Heart left ventricle (tissue), 16 donors: ENCODE measurements at regions not wholly inside any gene's neighbourhood (a gene's known extent, or its start where the extent isn't known, plus 50 kb on each side); places are given as distances from the start of the nearest gene placed in this dataset.

Experiments
- ATAC-seq, 4 donors: fragments of 200-7000 bp; cut with Tn5 transposase; one replicate each; pipeline ENCODE4 v1.9.1; 2020 to 2022; ENCODE audit warnings: moderate library complexity in 4 of 4, mild to moderate bottlenecking in 3 of 4, moderate number of reproducible peaks in 1 of 4
- DNase-seq, 5 donors: peaks; one replicate each; pipeline ENCODE4 v3.0.0-alpha.2; 2020
- H3K27ac ChIP-seq, 12 donors: fragments of 200-600 bp; sonication (generic) in 4 of 12; one replicate each; pipeline versions ENCODE4 v1.5.0 to v1.8.0; 2016 to 2022; ENCODE audit warnings: mild to moderate bottlenecking in 2 of 12
- H3K27me3 ChIP-seq, 9 donors: fragments of 200-600 bp; sonication (generic) in 2 of 9; one replicate each; pipeline versions ENCODE4 v1.5.1 to v1.8.0; 2016 to 2022; ENCODE audit warnings: mild to moderate bottlenecking in 3 of 9
- H3K36me3 ChIP-seq, 9 donors: fragments of 200-600 bp; sonication (generic) in 2 of 9; one replicate each; pipeline versions ENCODE4 v1.5.0 to v1.8.0; 2018 to 2022; ENCODE audit warnings: mild to moderate bottlenecking in 2 of 9
- H3K4me1 ChIP-seq, 12 donors: fragments of 200-600 bp; sonication (generic) in 4 of 12; one replicate each; pipeline versions ENCODE4 v1.5.0 to v1.8.0; 2016 to 2022; ENCODE audit warnings: mild to moderate bottlenecking in 3 of 12
- H3K4me3 ChIP-seq, 12 donors: fragments of 200-600 bp; sonication (generic) in 4 of 12; one replicate each; pipeline versions ENCODE4 v1.5.0 to v1.8.0; 2017 to 2022; ENCODE audit warnings: mild to moderate bottlenecking in 9 of 12, moderate library complexity in 4 of 12
- H3K9me3 ChIP-seq, 12 donors: fragments of 200-600 bp; sonication (generic) in 4 of 12; one replicate each; pipeline versions ENCODE4 v1.5.0 to v1.8.0; 2016 to 2022; ENCODE audit warnings: mild to moderate bottlenecking in 1 of 12
- POLR2A ChIP-seq, 2 donors: fragments of 450-650 bp; IDR thresholded peaks; one replicate each; pipeline ENCODE4 v1.6.1; 2017; ENCODE audit warnings: antibody characterized with exemption in 2 of 2, mild to moderate bottlenecking in 2 of 2, moderate library complexity in 2 of 2
- WGBS, 4 donors: extraction: QIAGEN DNeasy Blood & Tissue Kit in 2 of 4; methylation state at CpG; one replicate each; pipeline versions ENCODE4 v1.1.5 to v1.1.7; 2013 to 2018; 5-methylcytosine and 5-hydroxymethylcytosine counted together
- intact Hi-C, 10 donors: fragments of 100-400 bp; cut with DNase I; formaldehyde crosslinking; loops; one replicate each; pipeline versions ENCODE4 v1.11.1 to v1.14.2; 2022
- TF ChIP-seq, protein P1 (sequence below), 12 donors: fragments of 200-600 bp; sonication (generic) in 4 of 12; IDR thresholded peaks; one replicate each; pipeline versions ENCODE4 v1.5.0 to v1.8.0; 2018 to 2022; ENCODE audit warnings: antibody characterized with exemption in 12 of 12, mild to moderate bottlenecking in 5 of 12
- donor health status: ischemic (EF 13 %, LVEDD 7.1; RV severe dilation, severe dysfunction).
- donor health status: healthy with polysubstance abuse.
- donor health status: DM: no; HTN: yes; CAD: no.
- donor health status: DM: no; HTN: no; CAD: no.
- donor health status: ischemic (EF 25% LVEDD 6.9; RV normal size, moderate dysfunction).
- donor health status: ischemic (EF 25% LVEDD 5.7; RV mildly dilated, moderate dysfunction).
- donor health status: healthy.
- donor health status: DM: yes; HTN: yes; CAD: no.
- donor health status: ischemic (EF 35%, LVEDD 5.7; RV mildly dilated, moderate dysfunction).
- donor health status: nonischemic (EF 11% LVEDD 7.7; RV severe dilation, severe dysfunction).
- donor health status: DM: yes; HTN: yes; CAD: no.
- donor health status: PGD.
- donor health status: ischemic (EF 29% LVEDD 5.4; RV normal size, mild dysfunction).
- donor health status: nonischemic (EF 23%, LVEDD 6.1; RV moderate dilation, normal function).

DNA sequence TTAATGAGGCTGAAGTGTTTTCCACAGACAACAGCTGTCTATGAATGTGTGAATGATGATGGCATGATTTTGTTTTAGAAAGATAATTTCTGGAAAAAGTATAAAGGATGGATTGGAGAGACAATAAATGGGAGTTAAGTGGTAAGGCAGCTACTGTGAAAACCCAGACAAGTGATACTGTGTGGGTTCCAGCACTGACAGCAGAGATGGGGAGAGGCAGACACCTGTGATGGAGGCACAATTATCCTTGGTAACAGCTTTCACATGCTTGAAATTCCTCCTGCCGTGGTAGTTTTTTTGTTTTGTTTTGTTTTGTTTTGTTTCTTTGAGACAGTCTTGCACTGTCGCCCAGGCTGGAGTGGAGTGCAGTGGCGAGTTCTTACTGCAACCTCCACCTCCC is 189.3 kb downstream of the DEPDC1B start:
- no peak for ATAC-seq
- Histone ChIP-seq H3K36me3 (no peaks in the 10 kb centered on the region), H3K9me3 (peaks cover 0 to 6% (median 0%) of the 10 kb centered on the region in 12 donors), H3K4me1 (peaks cover 0 to 13% (median 0%) of the 10 kb centered on the region in 12 donors), H3K27me3 (no peaks in the 10 kb centered on the region), H3K4me3 (no peak overlapping the region), H3K27ac (no peak overlapping the region)
- intact Hi-C loops = no loop called here
- DNase-seq = no peak
- TF ChIP-seq, protein P1, sequence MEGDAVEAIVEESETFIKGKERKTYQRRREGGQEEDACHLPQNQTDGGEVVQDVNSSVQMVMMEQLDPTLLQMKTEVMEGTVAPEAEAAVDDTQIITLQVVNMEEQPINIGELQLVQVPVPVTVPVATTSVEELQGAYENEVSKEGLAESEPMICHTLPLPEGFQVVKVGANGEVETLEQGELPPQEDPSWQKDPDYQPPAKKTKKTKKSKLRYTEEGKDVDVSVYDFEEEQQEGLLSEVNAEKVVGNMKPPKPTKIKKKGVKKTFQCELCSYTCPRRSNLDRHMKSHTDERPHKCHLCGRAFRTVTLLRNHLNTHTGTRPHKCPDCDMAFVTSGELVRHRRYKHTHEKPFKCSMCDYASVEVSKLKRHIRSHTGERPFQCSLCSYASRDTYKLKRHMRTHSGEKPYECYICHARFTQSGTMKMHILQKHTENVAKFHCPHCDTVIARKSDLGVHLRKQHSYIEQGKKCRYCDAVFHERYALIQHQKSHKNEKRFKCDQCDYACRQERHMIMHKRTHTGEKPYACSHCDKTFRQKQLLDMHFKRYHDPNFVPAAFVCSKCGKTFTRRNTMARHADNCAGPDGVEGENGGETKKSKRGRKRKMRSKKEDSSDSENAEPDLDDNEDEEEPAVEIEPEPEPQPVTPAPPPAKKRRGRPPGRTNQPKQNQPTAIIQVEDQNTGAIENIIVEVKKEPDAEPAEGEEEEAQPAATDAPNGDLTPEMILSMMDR (IDR thresholded peaks at IDR 0.05) = no peak
- no peak for TF ChIP-seq POLR2A (IDR thresholded peaks at IDR 0.05)
- 57 to 81% (median 75%) methylated on average over 3 of the region's 3 CpGs for WGBS, 4 donors

DNA sequence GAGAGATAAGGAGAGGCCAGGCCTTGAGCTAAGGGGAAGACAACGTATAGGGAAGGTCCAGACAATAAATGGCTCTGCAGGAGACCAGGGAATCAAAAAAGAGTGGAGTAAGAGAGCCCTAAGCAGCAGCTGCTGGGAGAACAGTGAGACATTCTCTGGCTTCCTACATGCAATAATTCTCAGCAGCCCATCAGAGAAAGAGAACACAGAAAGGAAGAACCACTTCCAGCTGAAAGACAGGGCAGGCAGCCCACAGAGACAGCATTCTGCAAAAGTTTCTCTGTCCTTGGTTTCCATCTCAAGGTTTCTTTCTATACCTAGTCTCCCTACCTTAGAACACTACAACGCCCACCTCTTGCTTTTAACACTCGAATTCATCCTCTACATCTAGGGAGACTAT is 189.9 kb downstream of the DEPDC1B start:
- no peak for TF ChIP-seq POLR2A (IDR thresholded peaks at IDR 0.05)
- TF ChIP-seq, protein P1 (IDR thresholded peaks at IDR 0.05) = no peak
- no peaks in the 10 kb centered on the region for H3K27me3 ChIP-seq
- DNase-seq (no peak), ATAC-seq (no peak)
- intact Hi-C loops = no loop called here
- H3K4me1 ChIP-seq = peaks cover 0 to 13% (median 0%) of the 10 kb centered on the region in 12 donors
- WGBS, 4 donors = 64 to 74% (median 72%) methylated on average over 3 of the region's 3 CpGs
- peaks cover 0 to 6% (median 0%) of the 10 kb centered on the region in 12 donors for H3K9me3 ChIP-seq
- H3K36me3 ChIP-seq = no peaks in the 10 kb centered on the region
- peak overlapping the region in 1 of 12 donors; percentile 52 for H3K27ac ChIP-seq
- H3K4me3 ChIP-seq = no peak overlapping the region

DNA sequence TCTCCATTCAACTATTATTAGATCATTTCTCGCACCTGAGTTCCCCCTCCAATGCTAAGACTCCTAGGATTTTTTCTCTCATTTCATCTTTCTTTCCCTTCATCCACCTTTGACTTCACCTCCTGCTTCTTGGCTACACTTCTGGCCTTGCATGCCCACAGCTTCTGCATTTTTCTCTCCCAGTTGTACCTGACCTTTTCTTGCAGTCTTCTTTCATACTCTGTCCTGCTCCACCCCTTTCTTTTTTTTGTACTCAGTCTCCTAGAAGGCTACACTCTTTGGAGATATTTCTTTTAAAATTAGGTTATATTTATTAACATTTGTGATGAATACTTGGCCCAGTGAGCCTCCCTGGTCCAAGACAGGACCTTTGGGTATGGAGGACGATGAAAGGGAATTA is 190.4 kb downstream of the DEPDC1B start:
- 88 to 96% (median 92%) methylated on average over 2 of the region's 2 CpGs for WGBS, 4 donors
- peaks cover 0 to 10% (median under 1%) of the 10 kb centered on the region in 12 donors for H3K4me1 ChIP-seq
- no peaks in the 10 kb centered on the region for H3K36me3 ChIP-seq
- H3K27ac ChIP-seq = peak overlapping the region in 1 of 12 donors; percentile 52
- no peaks in the 10 kb centered on the region for H3K27me3 ChIP-seq
- H3K9me3 ChIP-seq = peaks cover 0 to 3% (median 0%) of the 10 kb centered on the region in 12 donors
- TF ChIP-seq, protein P1 (IDR thresholded peaks at IDR 0.05) = no peak
- no peak for TF ChIP-seq POLR2A (IDR thresholded peaks at IDR 0.05)
- no peak overlapping the region for H3K4me3 ChIP-seq
- DNase-seq = no peak
- intact Hi-C loops = no loop called here
- no peak for ATAC-seq

DNA sequence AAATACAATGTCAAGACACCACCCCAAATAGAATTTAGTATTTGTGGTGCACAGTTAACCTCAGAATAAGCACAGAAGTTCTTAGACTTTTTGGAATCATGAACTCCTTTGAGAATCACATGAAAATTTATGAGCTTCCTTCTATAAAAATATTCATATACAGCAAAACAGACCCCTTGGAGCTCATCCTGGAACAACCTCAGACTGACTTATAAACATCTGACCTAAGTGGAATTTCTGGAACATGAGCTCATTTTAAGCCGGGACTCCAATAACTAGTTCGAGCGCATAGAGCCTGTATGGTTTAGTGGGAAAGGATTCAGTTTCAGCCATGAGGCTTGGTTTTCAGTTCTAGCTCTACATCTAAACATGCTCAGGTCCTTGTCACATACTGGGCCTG is 192.3 kb downstream of the DEPDC1B start:
- Histone ChIP-seq H3K9me3 (peaks cover 0 to under 1% (median 0%) of the 10 kb centered on the region in 12 donors), H3K36me3 (no peaks in the 10 kb centered on the region), H3K27ac (peak overlapping the region in 1 of 12 donors; percentile 64), H3K27me3 (no peaks in the 10 kb centered on the region), H3K4me1 (peaks cover 0 to 8% (median 0%) of the 10 kb centered on the region in 12 donors), H3K4me3 (no peak overlapping the region)
- intact Hi-C loops = no loop called here
- TF ChIP-seq, protein P1 (IDR thresholded peaks at IDR 0.05) = no peak
- TF ChIP-seq POLR2A (IDR thresholded peaks at IDR 0.05) = no peak
- DNase-seq (no peak), ATAC-seq (no peak)
- 62 to 88% (median 69%) methylated on average over 3 of the region's 3 CpGs for WGBS, 4 donors
